HG03571 (cell line): ENCODE measurements at regions not wholly inside any gene's neighbourhood (a gene's known extent, or its start where the extent isn't known, plus 50 kb on each side); places are given as distances from the start of the nearest gene placed in this dataset.

Experiments
- ATAC-seq: cut with Tn5 transposase; IDR thresholded peaks from one replicate; pipeline ENCODE4 v1.9.1; 2021; ENCODE audit not compliant: unreplicated experiment

DNA sequence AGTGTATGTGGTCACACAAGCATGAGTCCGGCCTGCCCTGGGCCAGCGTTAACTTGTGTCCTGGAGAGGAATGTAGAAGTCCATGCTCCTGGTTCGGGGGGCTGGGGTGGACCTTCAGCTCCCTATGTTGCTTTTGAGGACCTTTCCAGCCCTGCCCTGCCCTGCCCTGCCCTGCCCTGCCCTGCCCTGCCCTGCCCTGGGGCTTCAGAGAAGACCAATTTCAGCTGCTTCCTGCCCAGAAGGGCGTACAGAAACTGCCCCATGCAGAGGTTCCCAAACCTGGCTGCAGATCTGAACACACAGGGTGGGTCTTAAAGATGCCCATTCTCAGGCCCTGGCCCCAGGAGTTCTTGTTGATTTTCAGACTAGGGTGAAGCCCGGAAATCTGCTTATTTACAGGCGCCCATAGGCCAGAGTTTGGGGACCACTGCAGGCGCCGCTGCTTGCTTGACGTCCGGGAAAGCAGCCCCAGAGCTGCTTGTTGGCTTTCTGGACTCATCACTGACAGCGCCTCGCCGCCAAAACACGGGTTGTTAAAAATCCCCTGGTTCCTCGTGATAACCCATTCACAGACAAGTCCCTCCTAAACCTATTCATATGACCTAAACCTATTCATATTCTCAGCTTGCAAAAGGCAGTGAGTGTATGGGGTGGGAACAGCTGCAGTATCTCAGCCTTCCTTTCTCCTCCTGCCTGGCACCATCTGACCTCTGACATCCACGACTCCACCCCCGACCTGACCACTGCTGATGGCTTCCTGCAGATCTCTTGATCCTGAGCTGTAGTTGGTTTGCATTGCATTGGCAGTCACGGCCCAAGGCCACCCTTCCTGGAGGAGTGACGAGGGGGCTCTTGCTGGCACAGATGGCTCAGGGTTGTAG is 198.3 kb downstream of the GLI2 start:
- ATAC-seq, result no peak

DNA sequence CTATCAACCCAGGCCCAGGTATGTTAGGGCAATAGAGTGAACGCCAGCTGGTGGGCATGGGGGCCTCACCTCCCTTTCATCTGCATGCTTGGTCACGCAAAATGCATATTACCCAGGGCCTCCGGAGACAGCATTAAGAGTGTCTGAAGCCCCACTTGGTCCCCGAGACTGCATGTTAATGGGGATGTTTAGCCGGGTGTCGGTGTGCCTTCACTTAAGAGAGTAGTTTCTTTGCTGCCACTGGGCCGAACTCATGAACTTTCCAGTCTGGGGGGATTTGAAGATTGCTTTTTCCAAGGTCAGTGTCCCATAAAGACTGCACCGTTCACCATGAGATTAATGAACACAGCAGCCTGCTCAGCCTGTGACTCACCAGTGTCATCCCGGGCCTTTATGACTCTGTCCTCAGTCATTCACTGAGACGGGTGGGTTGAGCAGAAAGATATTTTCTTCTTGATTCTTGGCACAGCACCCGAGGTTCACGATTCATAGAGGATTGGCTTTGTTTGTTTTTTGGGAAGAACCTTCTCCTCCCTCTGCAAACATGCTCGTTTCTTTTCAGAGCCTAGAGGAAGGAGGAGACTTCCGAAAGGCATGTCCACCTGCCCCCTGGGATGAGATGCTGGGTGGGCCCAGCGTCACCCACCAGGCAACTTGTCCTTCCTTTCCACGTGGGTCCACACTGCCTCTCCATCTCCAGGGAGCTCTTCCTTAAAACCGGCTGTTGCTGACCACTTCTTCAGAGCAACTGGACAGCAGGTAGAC is 199.1 kb downstream of the GLI2 start:
- no peak for ATAC-seq

DNA sequence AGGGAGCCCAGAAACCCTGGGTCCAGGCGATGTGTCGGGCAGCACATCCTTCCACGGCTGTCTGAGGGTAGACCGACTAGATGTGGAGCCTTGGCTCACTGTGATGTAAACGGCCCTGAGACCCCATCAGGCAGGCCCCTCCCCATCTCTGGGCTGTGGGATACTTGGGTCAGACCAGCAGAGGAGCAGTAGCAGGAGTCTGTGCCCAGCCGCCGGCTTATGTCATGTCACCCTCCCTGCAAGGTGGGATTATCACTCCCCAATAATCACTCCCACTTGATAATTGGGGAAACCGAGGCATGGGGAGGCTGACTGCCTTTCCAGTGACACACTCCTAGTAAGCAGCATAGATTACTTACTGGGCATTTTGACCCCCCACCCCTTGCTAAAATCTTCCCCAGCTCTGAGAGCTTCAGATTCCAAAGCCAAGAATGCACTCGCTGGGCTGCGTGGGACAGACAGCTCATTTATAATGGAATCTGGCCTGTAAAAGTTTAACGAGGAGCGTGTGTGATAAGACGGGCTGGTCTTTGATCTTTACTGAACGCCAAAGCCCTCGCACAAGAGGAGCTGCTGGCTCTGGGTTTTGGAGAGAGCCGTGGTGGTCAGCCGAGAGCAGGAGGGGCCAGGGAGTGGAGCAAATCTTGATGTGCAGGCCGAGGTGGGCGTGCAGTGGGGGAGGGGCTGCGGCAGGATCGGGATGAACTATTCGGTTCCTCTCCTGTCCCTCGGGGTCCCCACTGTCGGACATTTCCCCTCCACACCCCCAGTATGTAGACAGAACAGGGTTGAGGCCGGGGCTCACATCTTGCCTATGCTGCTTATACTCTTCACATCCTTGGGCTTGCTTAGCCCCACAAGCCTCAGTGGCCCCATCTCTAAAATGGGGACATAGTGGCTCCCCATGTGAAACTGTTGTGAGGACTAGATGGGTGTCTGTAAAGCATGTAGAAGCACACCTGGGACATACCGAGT is 200.0 kb downstream of the GLI2 start:
- ATAC-seq, result no peak

DNA sequence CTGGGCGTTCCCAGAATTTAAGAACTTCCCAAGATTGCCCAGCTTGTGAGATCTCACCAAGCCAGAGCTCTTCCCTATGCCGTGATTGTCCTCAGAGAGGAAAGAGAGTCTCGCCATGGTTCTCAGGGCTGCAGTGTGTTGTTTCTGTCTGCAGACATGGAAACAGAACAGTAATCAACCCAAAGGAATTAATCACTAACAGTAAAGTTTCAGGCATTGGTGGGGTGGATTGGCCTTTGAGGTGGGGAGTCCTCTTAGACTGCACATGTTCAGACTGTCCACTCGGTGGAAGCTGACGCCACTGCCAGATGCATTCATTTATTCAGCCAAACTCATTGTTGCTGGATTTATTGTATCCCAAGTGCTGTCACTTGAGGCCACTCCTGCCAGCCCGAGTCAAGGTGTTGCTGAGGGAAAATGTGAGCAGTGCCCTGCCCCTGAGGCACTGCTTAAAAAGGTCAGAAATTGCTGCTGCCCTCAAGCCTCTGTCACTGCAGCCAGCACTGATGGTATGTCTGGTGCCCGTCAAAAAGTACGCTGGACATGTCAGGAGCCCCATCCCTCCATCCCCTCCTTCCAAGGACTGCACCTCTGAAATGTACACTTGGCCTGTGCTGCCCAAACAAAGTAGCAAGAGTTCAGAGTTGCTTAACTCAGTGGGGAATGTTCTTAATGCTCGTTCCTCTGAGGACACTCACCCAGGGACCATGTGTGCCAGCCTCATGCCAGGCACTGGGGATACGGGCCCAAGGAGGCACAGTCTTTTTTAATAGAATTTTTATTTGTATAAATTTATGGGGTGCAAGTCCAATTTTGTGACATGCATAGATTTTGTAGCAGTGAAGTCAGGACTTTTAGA is 201.0 kb downstream of the GLI2 start:
- ATAC-seq, result no peak

DNA sequence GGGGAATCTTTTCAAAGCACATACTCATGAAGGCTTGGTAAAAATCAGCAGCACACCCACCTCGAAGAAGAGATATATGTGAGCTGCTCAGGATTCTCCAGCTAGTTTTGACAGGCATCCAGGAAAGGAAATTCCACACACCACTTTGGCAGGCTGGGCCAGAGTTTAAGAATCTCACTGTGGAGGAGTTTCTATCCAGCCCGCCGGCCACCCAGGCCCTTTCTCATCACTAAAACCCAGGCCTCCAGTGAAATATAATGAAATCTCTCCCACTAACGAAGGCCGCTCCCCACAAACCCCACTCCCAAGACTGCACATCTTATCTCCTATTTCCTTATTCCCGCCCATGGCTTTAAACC is 202.0 kb downstream of the GLI2 start:
- ATAC-seq, result no peak

DNA sequence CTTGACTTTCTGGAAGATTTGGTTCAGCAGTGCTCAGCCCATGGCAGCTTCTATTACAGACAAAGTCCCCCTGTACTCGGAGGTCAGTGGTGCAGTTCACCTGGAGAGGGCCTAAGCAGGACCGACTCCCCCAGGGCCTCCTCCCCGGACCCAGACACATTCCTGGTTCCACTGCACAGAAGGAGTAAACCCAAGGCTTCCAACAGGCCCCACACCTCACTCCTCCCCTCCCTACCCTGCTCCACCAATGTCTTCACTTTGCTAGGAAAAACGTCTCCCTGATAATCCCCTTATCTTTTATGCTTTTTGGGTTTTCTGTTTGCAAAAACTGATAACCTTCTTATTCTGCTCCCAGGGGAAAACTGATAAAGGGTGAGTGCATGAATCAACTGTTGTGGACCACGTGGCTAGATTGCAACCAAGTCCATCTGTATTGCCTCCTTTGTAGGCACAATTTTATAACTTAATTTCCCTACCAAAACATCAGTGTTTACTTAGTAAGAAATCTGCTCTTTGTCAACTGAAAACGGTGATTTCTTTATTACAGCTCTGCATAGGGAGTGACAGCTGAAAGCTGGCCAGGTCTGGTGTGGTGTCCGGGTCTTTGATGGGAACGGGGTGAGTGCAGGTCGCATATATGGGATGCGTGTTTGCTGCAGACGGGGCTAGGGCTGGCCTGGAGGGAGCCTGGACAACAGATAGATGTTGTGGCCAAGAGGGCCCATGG is 202.5 kb downstream of the GLI2 start:
- ATAC-seq, result no peak

DNA sequence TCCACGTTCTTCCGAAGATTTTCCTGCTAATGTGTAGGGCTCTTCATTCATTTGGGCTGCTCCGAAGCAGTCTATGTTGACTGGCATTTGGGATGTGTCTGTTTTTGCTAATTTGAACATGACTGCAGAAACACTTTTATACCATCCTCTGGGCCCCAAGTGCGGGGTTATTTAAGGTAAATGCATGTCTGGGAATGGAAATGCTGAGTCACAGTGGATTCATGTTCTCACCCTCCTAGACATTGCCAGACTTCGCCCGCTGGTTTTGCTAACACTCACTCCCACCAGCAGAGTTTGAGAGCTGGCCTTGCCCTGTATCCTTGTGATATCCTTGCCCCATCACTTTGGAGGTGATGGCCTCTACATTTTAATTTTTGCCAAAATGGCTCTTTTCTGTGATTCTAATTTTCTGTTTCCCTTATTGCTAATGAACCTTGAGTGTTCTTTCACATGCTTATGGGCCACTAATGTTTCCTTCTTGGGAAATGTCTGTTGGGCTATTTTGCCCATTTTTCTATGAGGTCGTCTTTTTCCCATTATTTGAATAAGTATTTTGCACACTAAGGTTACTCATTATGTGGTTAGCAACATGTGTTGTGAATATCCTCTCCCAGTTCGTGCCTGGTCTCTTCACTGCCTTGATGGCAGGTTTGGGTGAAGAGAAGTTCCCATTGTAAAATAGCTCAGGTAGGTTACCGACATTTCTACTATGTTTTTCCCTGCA is 204.1 kb downstream of the GLI2 start:
- ATAC-seq, result no peak

DNA sequence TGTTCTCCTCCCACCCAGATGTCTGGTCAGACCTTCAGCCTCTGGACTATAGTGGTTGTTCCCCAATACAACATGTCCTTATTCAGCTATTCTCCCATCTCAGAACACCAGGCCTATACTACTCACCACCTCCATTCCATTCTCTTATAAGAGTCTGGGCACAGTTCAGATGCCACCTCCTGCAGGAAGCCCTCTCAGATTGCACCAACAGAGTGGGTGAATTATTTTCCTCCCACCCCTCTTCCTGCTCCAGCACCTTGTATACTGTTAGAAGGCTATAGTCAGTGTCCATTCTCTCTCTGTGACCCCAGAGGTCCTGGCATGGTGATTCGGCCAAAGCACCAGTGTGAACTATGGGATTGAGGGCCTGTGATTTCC is 204.6 kb downstream of the GLI2 start:
- ATAC-seq, result no peak

DNA sequence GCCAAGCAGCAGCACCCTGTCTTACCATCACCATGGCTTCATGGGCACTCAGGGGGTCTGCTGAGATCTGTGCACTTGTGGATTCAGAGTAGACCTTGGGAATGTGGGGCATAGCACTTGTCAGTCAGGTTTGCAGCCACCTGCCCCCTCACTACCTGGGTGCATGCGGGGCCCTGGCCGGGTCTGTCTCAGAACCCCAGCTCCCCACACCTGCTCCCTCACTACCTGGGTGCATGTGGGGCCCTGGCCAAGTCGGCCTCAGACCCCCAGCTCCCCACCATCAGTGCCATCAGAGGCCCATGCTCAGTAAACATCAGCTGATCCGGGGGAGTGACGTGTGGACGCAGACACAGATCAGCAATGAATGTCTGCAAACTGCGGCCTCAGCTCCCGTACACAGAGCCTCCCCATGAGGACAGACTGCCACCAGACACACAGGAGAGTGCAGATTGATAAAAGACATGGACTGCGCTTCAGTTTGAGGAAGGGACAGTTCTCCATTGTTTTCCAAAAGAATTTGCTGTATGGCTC is 205.1 kb downstream of the GLI2 start:
- ATAC-seq, result no peak

DNA sequence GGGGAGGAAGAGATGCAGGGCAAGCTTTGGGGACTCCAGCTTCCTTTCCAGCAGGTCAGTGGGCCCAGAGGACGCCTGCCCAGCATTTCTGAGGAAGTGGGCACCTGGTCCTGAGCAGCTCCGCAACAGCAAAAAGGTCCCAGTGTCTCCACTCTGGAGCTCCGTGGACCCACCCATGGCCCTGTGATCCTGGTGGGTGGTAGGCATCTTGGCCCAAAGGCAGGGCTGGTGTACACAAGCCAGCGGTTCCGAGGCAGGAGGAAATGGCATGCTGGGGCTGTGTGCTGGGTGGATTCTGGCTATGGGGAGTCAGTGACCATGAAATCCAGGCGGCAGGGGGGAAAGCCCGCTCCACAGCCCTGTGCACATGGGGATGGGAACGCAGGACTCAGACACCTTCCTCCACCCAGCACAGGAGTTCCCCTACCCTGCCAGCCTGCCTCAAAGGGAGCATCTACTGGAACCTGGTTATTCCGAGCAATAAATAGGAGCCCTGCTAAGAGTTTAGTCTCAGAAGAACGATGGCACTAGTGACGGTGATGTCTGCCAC is 206.0 kb downstream of the GLI2 start:
- ATAC-seq, result no peak

DNA sequence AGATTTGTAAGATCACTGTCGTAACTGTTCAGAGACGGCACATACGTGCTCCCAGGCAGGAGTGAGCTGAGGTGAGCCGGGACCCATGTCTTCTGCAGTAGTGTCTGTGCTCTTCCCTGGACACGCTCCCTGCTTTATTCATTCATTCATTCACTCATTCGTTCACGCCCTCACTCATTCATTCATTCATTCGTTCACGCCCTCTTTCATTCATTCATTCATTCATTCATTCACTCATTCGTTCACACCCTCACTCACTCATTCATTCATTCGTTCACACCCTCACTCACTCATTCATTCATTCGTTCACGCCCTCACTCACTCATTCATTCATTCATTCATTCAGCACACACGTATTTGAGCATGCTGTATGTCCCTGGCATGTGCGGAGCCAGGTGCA is 207.0 kb downstream of the GLI2 start:
- no peak for ATAC-seq

DNA sequence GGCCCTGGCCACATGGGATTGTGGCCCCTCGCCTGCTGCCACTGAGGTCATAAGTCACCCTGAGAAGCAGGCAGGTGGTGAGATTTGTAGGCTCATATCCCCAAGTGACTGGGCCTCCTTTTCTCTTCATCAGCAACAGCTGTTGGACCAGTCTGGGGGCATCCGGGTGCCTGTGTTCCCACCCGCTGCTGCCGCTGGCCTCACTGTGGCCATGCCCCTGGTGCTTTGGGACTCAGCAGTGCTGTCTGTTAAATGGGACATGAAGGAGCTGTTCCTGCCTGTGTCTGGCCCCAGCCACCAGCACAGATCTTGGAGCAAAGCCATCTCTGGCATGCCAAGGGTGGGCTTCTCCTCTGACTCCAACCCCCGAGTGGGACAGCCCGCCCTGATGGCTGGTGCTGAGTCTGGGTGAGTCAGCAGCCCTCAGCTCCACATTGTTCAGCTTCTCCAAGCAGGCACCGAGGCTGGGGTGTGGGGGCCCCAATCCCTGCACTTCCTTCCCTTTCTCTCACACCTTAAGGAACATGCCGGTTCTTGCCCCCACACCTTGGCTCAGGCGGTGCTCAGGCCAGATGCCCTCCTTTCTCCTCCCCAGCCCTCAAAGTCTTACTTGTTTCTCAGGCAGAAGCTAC is 207.9 kb downstream of the GLI2 start:
- no peak for ATAC-seq

DNA sequence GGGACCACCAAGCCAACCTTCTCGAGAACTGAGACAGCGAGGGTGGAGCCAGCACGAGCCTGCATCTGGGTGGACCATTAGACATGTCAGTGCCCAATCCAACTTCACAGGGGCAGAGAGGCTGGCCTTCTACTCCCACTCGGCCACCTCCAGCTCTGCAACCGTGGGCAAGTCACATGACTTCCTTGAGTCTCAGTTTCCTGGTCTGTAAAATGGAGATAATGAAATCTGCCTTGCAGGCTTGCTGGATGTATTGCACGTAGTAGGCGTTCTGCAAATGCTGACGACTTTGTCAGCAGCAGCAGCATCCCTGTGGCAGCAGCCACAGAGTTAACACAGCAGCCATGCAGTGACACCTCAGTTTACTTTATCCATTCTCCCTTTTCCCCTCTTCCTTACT is 208.9 kb downstream of the GLI2 start:
- ATAC-seq, result no peak

DNA sequence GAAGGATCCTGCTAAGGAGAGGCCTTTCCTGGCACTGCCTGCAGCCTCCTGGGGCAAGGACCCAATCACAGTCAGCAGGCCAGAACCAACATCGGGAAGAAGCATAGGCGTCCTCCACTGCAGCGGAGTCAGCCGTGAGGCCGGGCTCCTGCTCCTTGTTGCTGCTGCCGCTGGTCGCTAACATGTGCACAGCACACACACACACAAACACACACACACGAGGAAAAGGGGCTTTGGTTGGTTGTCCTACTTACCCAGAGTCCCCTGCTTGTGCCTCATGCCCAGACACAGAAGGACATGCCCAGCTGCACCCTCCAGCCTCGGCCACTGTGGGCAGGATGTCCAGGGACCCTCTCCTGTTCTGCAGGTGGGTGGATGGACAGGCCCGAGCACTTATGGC is 209.4 kb downstream of the GLI2 start:
- no peak for ATAC-seq

DNA sequence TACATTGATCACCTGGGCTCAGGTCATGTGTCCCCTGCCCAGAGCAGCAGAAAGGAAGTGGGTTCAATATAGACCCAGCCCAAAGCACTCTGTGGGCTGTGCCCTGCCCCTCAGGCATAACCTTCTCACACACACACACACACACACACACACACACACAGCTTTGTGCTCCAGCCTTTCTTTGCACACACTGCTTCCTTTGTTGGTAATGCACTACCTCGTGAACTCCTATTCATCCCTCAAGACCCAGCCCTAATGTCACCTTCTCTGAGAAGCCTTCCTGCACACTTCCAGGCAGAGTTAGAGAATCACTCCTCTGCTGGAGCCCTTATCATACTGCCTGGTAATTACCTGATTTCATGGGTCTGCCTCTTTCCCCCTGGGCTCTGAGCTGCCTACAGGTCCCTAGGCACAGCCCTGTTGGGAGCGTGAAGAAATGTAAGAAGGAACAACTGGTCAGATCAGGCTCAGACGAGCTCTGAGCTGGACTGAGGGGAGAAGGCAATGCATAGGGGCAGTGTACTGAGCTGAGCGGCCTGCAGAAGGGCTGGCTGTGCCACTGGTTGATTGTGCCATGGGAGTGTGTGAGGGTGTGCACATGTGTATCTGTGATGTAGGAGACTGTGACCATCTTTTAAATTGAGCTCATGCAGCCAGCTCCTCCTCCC is 210.3 kb downstream of the GLI2 start:
- no peak for ATAC-seq

DNA sequence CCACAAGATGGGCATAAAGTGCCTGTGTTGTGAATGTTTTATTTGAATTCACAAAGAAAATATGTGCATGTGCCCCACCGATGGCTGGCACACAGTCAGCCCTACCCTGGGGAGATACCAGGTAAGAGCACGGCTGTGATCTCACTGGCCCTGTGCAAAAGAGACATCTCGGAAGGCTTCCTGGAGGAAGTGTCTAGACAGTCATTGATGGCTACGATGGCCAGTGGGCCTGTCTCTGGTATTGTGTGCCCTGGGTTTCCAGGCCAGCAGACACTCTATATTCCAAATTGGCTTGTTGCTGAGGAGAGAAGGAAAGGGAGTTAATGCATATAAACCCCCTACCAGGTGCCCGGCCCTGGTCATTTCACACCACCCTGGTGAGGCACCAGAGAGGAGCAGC is 211.7 kb downstream of the GLI2 start:
- ATAC-seq, result no peak

DNA sequence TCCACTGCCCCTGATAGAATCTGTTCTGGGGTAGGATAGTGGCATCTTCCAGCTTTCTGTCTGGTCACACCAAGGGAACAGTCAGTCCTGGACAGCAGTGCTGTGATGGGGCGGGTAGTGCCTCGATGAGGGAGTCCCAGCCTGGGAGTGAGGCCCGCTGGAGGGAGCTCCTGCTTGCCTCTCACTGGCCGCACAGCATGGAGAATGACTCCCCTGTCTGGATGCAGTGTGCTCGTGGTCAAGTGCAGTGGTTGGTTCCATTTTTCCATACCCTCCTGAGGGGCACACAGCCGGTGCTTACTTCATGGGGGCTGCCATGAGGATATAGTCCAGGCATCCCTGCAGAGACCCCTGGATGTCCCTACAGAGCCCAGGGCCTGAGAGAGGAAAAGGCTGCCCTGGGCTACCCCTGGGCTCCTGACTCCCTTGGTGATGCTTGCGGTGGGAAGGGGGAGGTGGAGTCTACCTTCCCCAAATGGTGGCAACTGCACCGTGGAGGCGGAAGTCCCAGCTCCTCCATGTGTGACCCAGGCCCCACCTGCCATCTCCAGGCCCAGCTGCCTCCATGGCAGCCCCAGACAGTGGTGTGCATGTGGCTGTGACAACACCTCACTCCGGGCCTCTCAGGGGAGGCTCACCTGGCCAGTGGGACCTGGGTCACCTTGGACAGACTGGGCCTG is 212.5 kb downstream of the GLI2 start:
- no peak for ATAC-seq
